Kidney (tissue), 13 donors: ENCODE measurements at regions not wholly inside any gene's neighbourhood (a gene's known extent, or its start where the extent isn't known, plus 50 kb on each side); places are given as distances from the start of the nearest gene placed in this dataset.

Experiments used
- DNase-seq, 5 donors: peaks; one replicate each; pipeline ENCODE4 v3.0.0-alpha.2; 2013 to 2020
- FAIRE-seq: peaks from 2 replicates; lab custom pipeline; 2012; peaks lifted over from hg19 to GRCh38; lab: Jason Lieb, UNC
- H3K27ac ChIP-seq, 2 donors: one replicate each; pipeline ENCODE4 v1.7.0; 2013; ENCODE audit warnings: low read depth in 2 of 2, low read length in 2 of 2, inconsistent platforms in 1 of 2
- H3K27me3 ChIP-seq: one replicate; pipeline ENCODE4 v1.7.1; 2013; ENCODE audit warnings: low read length, inconsistent platforms; ENCODE audit not compliant: control insufficient read depth, insufficient read depth
- H3K36me3 ChIP-seq, 3 donors: one replicate each; pipeline versions ENCODE4 v1.7.0 to v1.7.1; 2013; ENCODE audit warnings: low read length in 3 of 3, control low read depth in 1 of 3, inconsistent platforms in 1 of 3; ENCODE audit not compliant: insufficient read depth in 3 of 3, control insufficient read depth in 2 of 3
- H3K4me1 ChIP-seq, 3 donors: one replicate each; pipeline versions ENCODE4 v1.7.0 to v1.7.1; 2013; ENCODE audit warnings: low read length in 3 of 3, inconsistent platforms in 1 of 3, low read depth in 1 of 3; ENCODE audit not compliant: control insufficient read depth in 2 of 3, insufficient read depth in 2 of 3
- H3K4me3 ChIP-seq, 3 donors: one replicate each; pipeline versions ENCODE4 v1.7.0 to v1.8.1; 2013; ENCODE audit warnings: low read length in 3 of 3, control low read depth in 1 of 3, inconsistent platforms in 1 of 3
- H3K9ac ChIP-seq, 3 donors: one replicate each; pipeline versions ENCODE4 v1.7.0 to v1.7.1; 2013; ENCODE audit warnings: low read length in 3 of 3, control low read depth in 1 of 3, inconsistent platforms in 1 of 3
- H3K9me3 ChIP-seq, 3 donors: one replicate each; pipeline versions ENCODE4 v1.7.0 to v1.7.1; 2013; ENCODE audit warnings: low read length in 3 of 3, control low read depth in 1 of 3, inconsistent platforms in 1 of 3; ENCODE audit not compliant: control insufficient read depth in 2 of 3, insufficient read depth in 1 of 3
- intact Hi-C: fragments of 100-400 bp; cut with DNase I; formaldehyde crosslinking; loops from one replicate; pipeline ENCODE4 v1.11.1; 2022
- TF ChIP-seq, protein P1 (sequence below): IDR thresholded peaks from 3 replicates; pipeline ENCODE4 v1.5.1; 2012; ENCODE audit warnings: mild to moderate bottlenecking, moderate library complexity, borderline replicate concordance; ENCODE audit not compliant: insufficient read depth; ENCODE audit errors: extremely low read depth
- donor health status: control.
- donor health status: control.
- donor health status: control.
- donor health status: control.
- donor health status: control.
- donor health status: DM: yes; HTN: yes; CAD: no.
- donor health status: Normal renal cell carcinoma (clear cell type).

DNA sequence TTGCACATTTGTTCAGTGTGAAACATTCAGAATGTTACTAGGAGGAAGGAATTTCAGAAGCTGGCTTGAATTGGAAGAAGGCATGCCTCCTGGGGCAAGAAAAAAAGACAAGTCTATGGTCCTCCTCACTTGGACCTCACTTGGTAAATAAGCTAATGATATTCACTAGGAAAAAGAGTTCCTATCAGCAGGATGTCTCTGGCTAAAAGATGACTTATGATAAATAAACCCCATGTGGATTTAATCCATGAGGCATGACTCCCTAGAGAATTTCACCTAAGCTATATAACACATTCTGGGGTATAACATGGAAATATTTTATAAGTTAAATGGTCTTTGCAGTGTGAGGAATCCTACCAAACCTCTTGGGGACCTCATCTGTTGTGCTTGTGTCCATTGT lies 199.9 kb downstream of the LRIG3 start:
- Histone ChIP-seq H3K4me1 (no peaks in the 10 kb centered on the region), H3K27ac (no peak overlapping the region), H3K27me3 (no peaks in the 10 kb centered on the region), H3K9ac (no peak overlapping the region), H3K4me3 (no peak overlapping the region), H3K36me3 (no peaks in the 10 kb centered on the region), H3K9me3 (no peaks in the 10 kb centered on the region)
- intact Hi-C loops = no loop called here
- FAIRE-seq (no peak), DNase-seq (no peak)
- TF ChIP-seq, protein P1, sequence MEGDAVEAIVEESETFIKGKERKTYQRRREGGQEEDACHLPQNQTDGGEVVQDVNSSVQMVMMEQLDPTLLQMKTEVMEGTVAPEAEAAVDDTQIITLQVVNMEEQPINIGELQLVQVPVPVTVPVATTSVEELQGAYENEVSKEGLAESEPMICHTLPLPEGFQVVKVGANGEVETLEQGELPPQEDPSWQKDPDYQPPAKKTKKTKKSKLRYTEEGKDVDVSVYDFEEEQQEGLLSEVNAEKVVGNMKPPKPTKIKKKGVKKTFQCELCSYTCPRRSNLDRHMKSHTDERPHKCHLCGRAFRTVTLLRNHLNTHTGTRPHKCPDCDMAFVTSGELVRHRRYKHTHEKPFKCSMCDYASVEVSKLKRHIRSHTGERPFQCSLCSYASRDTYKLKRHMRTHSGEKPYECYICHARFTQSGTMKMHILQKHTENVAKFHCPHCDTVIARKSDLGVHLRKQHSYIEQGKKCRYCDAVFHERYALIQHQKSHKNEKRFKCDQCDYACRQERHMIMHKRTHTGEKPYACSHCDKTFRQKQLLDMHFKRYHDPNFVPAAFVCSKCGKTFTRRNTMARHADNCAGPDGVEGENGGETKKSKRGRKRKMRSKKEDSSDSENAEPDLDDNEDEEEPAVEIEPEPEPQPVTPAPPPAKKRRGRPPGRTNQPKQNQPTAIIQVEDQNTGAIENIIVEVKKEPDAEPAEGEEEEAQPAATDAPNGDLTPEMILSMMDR = no peak

DNA sequence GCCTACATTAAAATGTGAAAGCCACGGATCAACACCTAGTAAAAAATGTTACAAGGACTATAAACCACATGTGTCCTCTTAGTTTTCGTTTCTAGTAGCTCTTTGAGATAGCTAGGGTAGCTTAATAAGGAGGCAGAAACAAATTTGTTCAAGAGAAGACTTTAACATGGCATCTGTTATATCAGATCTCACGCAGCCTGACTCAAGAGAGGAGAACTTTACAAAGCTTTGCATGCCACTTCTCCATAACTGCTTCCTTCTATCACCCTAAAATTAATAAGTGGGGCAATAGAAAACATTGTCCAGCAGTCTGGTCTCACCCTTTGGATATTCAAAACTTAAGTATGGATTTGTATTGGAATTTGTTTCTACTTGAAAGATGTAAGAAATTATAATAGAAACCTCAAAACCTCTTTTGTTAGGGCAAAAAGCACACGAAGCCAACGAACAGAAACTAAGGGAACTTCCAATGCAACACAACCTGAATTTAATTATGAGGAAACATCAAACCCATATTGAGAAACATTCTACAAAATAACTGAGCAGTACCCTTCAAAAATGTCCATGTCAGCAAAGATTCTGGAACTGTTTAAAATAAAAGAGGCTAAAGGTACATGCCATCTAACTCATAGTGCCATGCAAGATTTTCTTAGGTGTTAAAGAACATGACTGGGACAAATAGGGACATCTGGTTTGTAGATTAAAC lies 194.8 kb downstream of the LRIG3 start:
- H3K4me3 ChIP-seq = no peak overlapping the region
- H3K27ac ChIP-seq = no peak overlapping the region
- DNase-seq = no peak
- no peak for FAIRE-seq
- H3K4me1 ChIP-seq = no peaks in the 10 kb centered on the region
- TF ChIP-seq, protein P1 = no peak
- no peak overlapping the region for H3K9ac ChIP-seq
- no peaks in the 10 kb centered on the region for H3K27me3 ChIP-seq
- H3K9me3 ChIP-seq = no peaks in the 10 kb centered on the region
- intact Hi-C loops = no loop called here
- H3K36me3 ChIP-seq = no peaks in the 10 kb centered on the region

DNA sequence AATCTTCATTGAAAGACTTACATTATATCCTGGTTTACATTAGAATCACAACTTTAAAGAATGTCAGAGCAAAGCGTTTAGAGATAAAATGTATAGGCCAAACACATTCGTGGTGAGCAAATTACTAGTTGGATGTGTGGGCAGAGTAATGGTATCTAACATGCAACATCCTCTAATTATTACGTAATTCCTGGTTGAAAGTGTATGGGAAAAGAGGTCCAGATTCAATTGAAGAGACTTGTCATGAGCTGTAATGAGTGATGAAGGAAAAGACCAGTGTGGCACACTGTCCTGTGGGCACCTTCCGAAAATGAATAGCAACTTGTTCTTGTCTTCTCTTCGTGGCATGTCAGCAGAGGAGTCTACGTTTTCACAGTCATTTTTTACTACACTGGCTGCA lies 192.8 kb downstream of the LRIG3 start:
- DNase-seq = no peak
- Histone ChIP-seq H3K4me3 (no peak overlapping the region), H3K9ac (no peak overlapping the region), H3K27ac (no peak overlapping the region), H3K36me3 (no peaks in the 10 kb centered on the region), H3K4me1 (no peaks in the 10 kb centered on the region), H3K27me3 (no peaks in the 10 kb centered on the region), H3K9me3 (no peaks in the 10 kb centered on the region)
- TF ChIP-seq, protein P1 = no peak
- intact Hi-C loops = no loop called here
- no peak for FAIRE-seq

DNA sequence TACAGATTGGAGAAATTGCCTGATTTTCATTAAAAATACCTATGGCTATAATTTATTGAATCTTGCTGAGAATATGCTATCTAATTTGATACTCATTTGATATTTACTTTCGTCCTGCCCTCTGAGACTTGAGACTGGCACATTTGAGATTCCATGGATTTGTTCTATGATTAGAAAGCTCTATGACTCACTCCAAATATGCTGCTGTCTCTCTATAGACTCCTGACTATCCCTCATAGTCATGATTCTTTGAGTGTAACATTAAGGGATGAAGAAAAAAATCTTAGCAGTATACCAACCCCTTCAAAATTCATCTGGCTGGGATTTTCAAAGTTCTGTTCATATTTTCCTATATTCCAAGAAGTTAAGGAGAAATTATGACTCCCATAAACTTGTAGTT lies 191.9 kb downstream of the LRIG3 start:
- Histone ChIP-seq H3K36me3 (no peaks in the 10 kb centered on the region), H3K27ac (no peak overlapping the region), H3K9me3 (no peaks in the 10 kb centered on the region), H3K4me1 (no peaks in the 10 kb centered on the region), H3K27me3 (no peaks in the 10 kb centered on the region), H3K9ac (no peak overlapping the region), H3K4me3 (no peak overlapping the region)
- DNase-seq (no peak), FAIRE-seq (no peak)
- TF ChIP-seq, protein P1 = no peak
- intact Hi-C loops = no loop called here
